Trophoblast cell (in vitro differentiated cells and primary cell): ENCODE measurements at regions not wholly inside any gene's neighbourhood (a gene's known extent, or its start where the extent isn't known, plus 50 kb on each side); places are given as distances from the start of the nearest gene placed in this dataset.

Experiments
- DNase-seq, 2 donors: peaks; one replicate each; pipeline ENCODE4 v3.0.0-alpha.2; 2016
- H2AFZ ChIP-seq: 2 replicates; pipeline ENCODE4 v1.6.1; 2013; ENCODE audit warnings: low read length, moderate library complexity, mild to moderate bottlenecking; ENCODE audit not compliant: insufficient read depth, poor library complexity
- H2AK5ac ChIP-seq: 2 replicates; pipeline ENCODE4 v1.6.1; 2013; ENCODE audit warnings: mild to moderate bottlenecking, low read length
- H2BK120ac ChIP-seq: 2 replicates; pipeline ENCODE4 v1.6.1; 2013; ENCODE audit warnings: low read length, mild to moderate bottlenecking, moderate library complexity; ENCODE audit not compliant: insufficient read depth, poor library complexity
- H2BK12ac ChIP-seq: 2 replicates; pipeline ENCODE4 v1.6.1; 2013; ENCODE audit warnings: mild to moderate bottlenecking, low read length, moderate library complexity
- H2BK5ac ChIP-seq: 2 replicates; pipeline ENCODE4 v1.6.1; 2013; ENCODE audit warnings: low read length, low read depth, moderate library complexity, mild to moderate bottlenecking; ENCODE audit not compliant: poor library complexity
- H3K14ac ChIP-seq: 2 replicates; pipeline ENCODE4 v1.6.1; 2013; ENCODE audit warnings: mild to moderate bottlenecking, low read length
- H3K18ac ChIP-seq: 2 replicates; pipeline ENCODE4 v1.6.1; 2013; ENCODE audit warnings: mild to moderate bottlenecking, low read length
- H3K23ac ChIP-seq: 2 replicates; pipeline ENCODE4 v1.6.1; 2013; ENCODE audit warnings: low read length
- H3K27ac ChIP-seq: 2 replicates; pipeline ENCODE4 v1.5.1; 2013; ENCODE audit warnings: low read depth, mild to moderate bottlenecking, inconsistent platforms, low read length, moderate library complexity
- H3K27me3 ChIP-seq: 2 replicates; pipeline ENCODE4 v1.6.1; 2013; ENCODE audit warnings: inconsistent platforms, mild to moderate bottlenecking, low read length, moderate library complexity; ENCODE audit not compliant: insufficient read depth
- H3K36me3 ChIP-seq, 2 experiments: 1 replicate in 1 of 2; 2 replicates in 1 of 2; pipeline ENCODE4 v1.6.1; 2013; ENCODE audit warnings: low read length in 2 of 2, mild to moderate bottlenecking in 2 of 2, moderate library complexity in 1 of 2; ENCODE audit not compliant: insufficient read depth in 2 of 2, control insufficient read depth in 1 of 2
- H3K4ac ChIP-seq: 2 replicates; pipeline ENCODE4 v1.6.1; 2013; ENCODE audit warnings: low read depth, mild to moderate bottlenecking, low read length, moderate library complexity
- H3K4me1 ChIP-seq, 2 experiments: 1 replicate in 1 of 2; 2 replicates in 1 of 2; pipeline ENCODE4 v1.6.1; 2013; ENCODE audit warnings: low read length in 2 of 2, mild to moderate bottlenecking in 2 of 2, moderate library complexity in 1 of 2; ENCODE audit not compliant: insufficient read depth in 2 of 2, control insufficient read depth in 1 of 2
- H3K4me2 ChIP-seq: 2 replicates; pipeline ENCODE4 v1.6.1; 2013; ENCODE audit warnings: inconsistent platforms, mild to moderate bottlenecking, low read length, moderate library complexity
- H3K4me3 ChIP-seq: 2 replicates; pipeline ENCODE4 v1.5.1; 2013; ENCODE audit warnings: mild to moderate bottlenecking, low read depth, low read length, inconsistent platforms
- H3K79me1 ChIP-seq: one replicate; pipeline ENCODE4 v1.6.1; 2013; ENCODE audit warnings: low read length
- H3K79me2 ChIP-seq: 2 replicates; pipeline ENCODE4 v1.6.1; 2013; ENCODE audit warnings: low read length, mild to moderate bottlenecking; ENCODE audit not compliant: control insufficient read depth, insufficient read depth, poor library complexity
- H3K9ac ChIP-seq: 2 replicates; pipeline ENCODE4 v1.6.1; 2013; ENCODE audit warnings: mild to moderate bottlenecking, low read length
- H3K9me3 ChIP-seq: 2 replicates; pipeline ENCODE4 v1.6.1; 2013; ENCODE audit warnings: low read depth, mild to moderate bottlenecking, control low read depth, inconsistent platforms, low read length; ENCODE audit not compliant: insufficient read depth
- H4K12ac ChIP-seq: 2 replicates; pipeline ENCODE4 v1.6.1; 2013; ENCODE audit warnings: low read depth, mild to moderate bottlenecking, low read length, moderate library complexity
- H4K8ac ChIP-seq: 2 replicates; pipeline ENCODE4 v1.6.1; 2013; ENCODE audit warnings: low read depth, mild to moderate bottlenecking, low read length, moderate library complexity
- H4K91ac ChIP-seq: one replicate; pipeline ENCODE4 v1.6.1; 2013; ENCODE audit warnings: low read depth, mild to moderate bottlenecking, low read length, moderate library complexity
- WGBS: extraction: QIAGEN DNeasy Blood & Tissue Kit; methylation state at CpG from one replicate; pipeline ENCODE4 v1.1.7; 2013; ENCODE audit warnings: missing lambda C conversion rate; ENCODE audit not compliant: insufficient read length, insufficient coverage; ENCODE audit errors: extremely low coverage; 5-methylcytosine and 5-hydroxymethylcytosine counted together

GRCh38 chr20:40341561-40341960 lies 347.5 kb downstream of the MAFB start:
- Histone ChIP-seq H4K12ac (no peak overlapping the region), H3K9ac (no peak overlapping the region), H3K36me3 (peaks cover 0 to 3% of the 10 kb centered on the region in 2 experiments), H3K4me3 (no peak overlapping the region), H3K27me3 (no peaks in the 10 kb centered on the region), H3K4ac (no peak overlapping the region), H2AK5ac (no peak overlapping the region), H3K9me3 (peaks cover 9% of the 10 kb centered on the region), H2BK12ac (no peak overlapping the region), H3K14ac (no peak overlapping the region), H4K8ac (no peak overlapping the region), H3K4me2 (no peak overlapping the region), H4K91ac (no peak overlapping the region), H3K27ac (no peak overlapping the region), H3K18ac (no peak overlapping the region), H3K4me1 (peaks cover 0 to 4% of the 10 kb centered on the region in 2 experiments), H3K79me1 (no peaks in the 10 kb centered on the region), H3K79me2 (no peaks in the 10 kb centered on the region), H2BK5ac (no peak overlapping the region), H2AFZ (no peak overlapping the region), H2BK120ac (no peak overlapping the region), H3K23ac (no peak overlapping the region)
- DNase-seq, result no peak

GRCh38 chr20:40339661-40340449 lies 349.2 kb downstream of the MAFB start:
- Histone ChIP-seq H2BK120ac (no peak overlapping the region), H3K4me2 (no peak overlapping the region), H3K4ac (no peak overlapping the region), H2AFZ (no peak overlapping the region), H3K4me3 (no peak overlapping the region), H3K27me3 (no peaks in the 10 kb centered on the region), H3K18ac (no peak overlapping the region), H3K23ac (no peak overlapping the region), H3K79me2 (no peaks in the 10 kb centered on the region), H2AK5ac (no peak overlapping the region), H4K91ac (no peak overlapping the region), H3K9ac (no peak overlapping the region), H3K9me3 (peaks cover 6% of the 10 kb centered on the region), H3K14ac (no peak overlapping the region), H2BK5ac (no peak overlapping the region), H4K12ac (no peak overlapping the region), H2BK12ac (no peak overlapping the region), H3K4me1 (no peaks in the 10 kb centered on the region), H3K27ac (no peak overlapping the region), H3K36me3 (peaks cover 0 to 3% of the 10 kb centered on the region in 2 experiments), H4K8ac (no peak overlapping the region), H3K79me1 (no peaks in the 10 kb centered on the region)
- peak in 1 of 2 donors; percentile 45 for DNase-seq
- WGBS, result no CpG with 5 or more reads among the region's 2 CpGs

- Histone ChIP-seq H3K79me2 (no peaks in the 10 kb centered on the region), H2BK120ac (no peak overlapping the region), H4K8ac (no peak overlapping the region), H4K12ac (no peak overlapping the region), H3K18ac (no peak overlapping the region), H3K27me3 (no peaks in the 10 kb centered on the region), H3K4me2 (no peak overlapping the region), H4K91ac (no peak overlapping the region), H3K14ac (no peak overlapping the region), H3K23ac (no peak overlapping the region), H3K9ac (no peak overlapping the region), H2BK5ac (no peak overlapping the region), H2BK12ac (no peak overlapping the region), H3K36me3 (no peaks in the 10 kb centered on the region), H3K4me3 (no peak overlapping the region), H2AFZ (no peak overlapping the region), H3K79me1 (no peaks in the 10 kb centered on the region), H2AK5ac (no peak overlapping the region), H3K4me1 (no peaks in the 10 kb centered on the region), H3K27ac (no peak overlapping the region), H3K4ac (no peak overlapping the region), H3K9me3 (no peaks in the 10 kb centered on the region)
- no peak for DNase-seq
- no CpG with 5 or more reads among the region's 1 CpG for WGBS
These were observed 352.5 kb downstream of the MAFB start for GRCh38 chr20:40336533-40336932.

DNA sequence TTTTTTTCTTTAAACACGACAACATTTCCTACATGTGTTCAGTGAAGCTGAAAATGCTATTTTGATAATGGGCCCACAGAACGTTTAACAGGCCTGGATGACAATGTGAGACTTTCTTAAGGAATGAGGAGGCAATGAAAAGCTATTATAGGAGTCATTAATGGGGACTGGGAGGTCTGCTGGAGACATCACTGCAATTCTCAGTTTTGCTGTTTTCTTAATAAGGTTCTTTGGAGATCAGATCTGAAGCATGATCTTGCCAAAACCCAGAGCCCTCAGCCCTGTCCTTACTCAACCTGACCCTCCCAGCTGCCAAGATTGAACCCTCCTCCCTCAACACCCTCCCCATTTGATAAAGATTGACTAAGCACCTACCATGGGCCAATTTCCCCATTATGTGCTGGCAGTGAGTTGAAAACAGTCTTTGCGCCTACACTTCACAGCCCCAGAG lies 353.1 kb downstream of the MAFB start:
- Histone ChIP-seq H2AFZ (no peak overlapping the region), H3K14ac (no peak overlapping the region), H3K9me3 (no peaks in the 10 kb centered on the region), H3K4ac (no peak overlapping the region), H4K12ac (no peak overlapping the region), H3K4me3 (no peak overlapping the region), H2BK12ac (no peak overlapping the region), H4K8ac (no peak overlapping the region), H2BK5ac (no peak overlapping the region), H3K4me1 (no peaks in the 10 kb centered on the region), H3K79me1 (no peaks in the 10 kb centered on the region), H3K36me3 (no peaks in the 10 kb centered on the region), H3K4me2 (no peak overlapping the region), H3K27ac (no peak overlapping the region), H2AK5ac (no peak overlapping the region), H3K9ac (no peak overlapping the region), H3K27me3 (no peaks in the 10 kb centered on the region), H2BK120ac (no peak overlapping the region), H3K23ac (no peak overlapping the region), H3K79me2 (no peaks in the 10 kb centered on the region), H3K18ac (no peak overlapping the region), H4K91ac (no peak overlapping the region)
- no CpG with 5 or more reads among the region's 3 CpGs for WGBS
- DNase-seq, result no peak
